Stimulated activated CD4-positive, alpha-beta T cell treated with anti-CD3 and anti-CD28 coated beads, Interleukin-4, amount 100 ng/mL, for 24 hours (primary cell): ENCODE measurements at regions not wholly inside any gene's neighbourhood (a gene's known extent, or its start where the extent isn't known, plus 50 kb on each side); places are given as distances from the start of the nearest gene placed in this dataset.

Experiments used
- DNase-seq: peaks from one replicate; pipeline ENCODE4 v3.0.0-alpha.2; 2020

GRCh38 chr5:4137781-4138180 lies 542.1 kb downstream of the IRX1 start:
- no peak for DNase-seq

- no peak for DNase-seq
Measured at GRCh38 chr5:4142842-4143241, 547.2 kb downstream of the IRX1 start.

GRCh38 chr5:4144411-4145007 lies 548.9 kb downstream of the IRX1 start:
- DNase-seq = no peak

- no peak for DNase-seq
Measured at GRCh38 chr5:4145511-4145910, 549.9 kb downstream of the IRX1 start.

GRCh38 chr5:4148009-4148408 lies 552.4 kb downstream of the IRX1 start:
- no peak for DNase-seq

GRCh38 chr5:4150067-4150466 lies 554.4 kb downstream of the IRX1 start:
- DNase-seq = no peak

- DNase-seq = no peak
Measured at GRCh38 chr5:4156153-4156552, 560.5 kb downstream of the IRX1 start.

GRCh38 chr5:4156889-4157288 lies 561.3 kb downstream of the IRX1 start:
- DNase-seq = no peak

- no peak for DNase-seq
Measured at GRCh38 chr5:4158750-4159447, 563.3 kb downstream of the IRX1 start.

- DNase-seq = no peak
Measured at GRCh38 chr5:4159681-4160080, 564.0 kb downstream of the IRX1 start.

GRCh38 chr5:4164167-4164566 lies 568.5 kb downstream of the IRX1 start:
- no peak for DNase-seq

GRCh38 chr5:4180703-4181102 lies 585.1 kb downstream of the IRX1 start:
- no peak for DNase-seq

- DNase-seq = no peak
Measured at GRCh38 chr5:4182144-4182543, 586.5 kb downstream of the IRX1 start.

- no peak for DNase-seq
Measured at GRCh38 chr5:4185127-4185526, 589.5 kb downstream of the IRX1 start.

- no peak for DNase-seq
Measured at GRCh38 chr5:4188704-4189103, 593.1 kb downstream of the IRX1 start.

GRCh38 chr5:4189317-4189716 lies 593.7 kb downstream of the IRX1 start:
- no peak for DNase-seq

GRCh38 chr5:4191041-4191440 lies 595.4 kb downstream of the IRX1 start:
- no peak for DNase-seq

GRCh38 chr5:4191703-4192102 lies 596.1 kb downstream of the IRX1 start:
- DNase-seq = no peak

GRCh38 chr5:4192111-4192510 lies 596.5 kb downstream of the IRX1 start:
- no peak for DNase-seq

GRCh38 chr5:4196744-4197143 lies 601.1 kb downstream of the IRX1 start:
- no peak for DNase-seq

- DNase-seq = no peak
Measured at GRCh38 chr5:4197151-4197550, 601.5 kb downstream of the IRX1 start.

- DNase-seq = no peak
Measured at GRCh38 chr5:4198461-4198860, 602.8 kb downstream of the IRX1 start.

- no peak for DNase-seq
Measured at GRCh38 chr5:4199049-4199841, 603.6 kb downstream of the IRX1 start.

GRCh38 chr5:4203146-4203545 lies 607.5 kb downstream of the IRX1 start:
- no peak for DNase-seq
